ENCODE measurements at regions not wholly inside any gene's neighbourhood (a gene's known extent, or its start where the extent isn't known, plus 50 kb on each side); places are given as distances from the start of the nearest gene placed in this dataset.

GRCh38 chr18:46212398-46212797 lies 108.2 kb downstream of the HAUS1 start:
- no peaks in the 10 kb centered on the region for H3K36me3 ChIP-seq
- no peaks in the 10 kb centered on the region for H3K27me3 ChIP-seq
- no peaks in the 10 kb centered on the region for H3K4me1 ChIP-seq
- no peak for TF ChIP-seq CTCF (IDR thresholded peaks at IDR 0.05; ENCODE audit: low read depth, low read length)
- no peak for DNase-seq
- no peaks in the 10 kb centered on the region for H3K9me3 ChIP-seq
- H3K4me3 ChIP-seq (ENCODE audit: low read depth, low read length): no peak overlapping the region

- TF ChIP-seq CTCF (IDR thresholded peaks at IDR 0.05; ENCODE audit: low read depth, low read length): peak; percentile 35
- H3K9me3 ChIP-seq: no peaks in the 10 kb centered on the region
- DNase-seq: no peak
- H3K4me3 ChIP-seq (ENCODE audit: low read depth, low read length): no peak overlapping the region
- no peaks in the 10 kb centered on the region for H3K4me1 ChIP-seq
- H3K36me3 ChIP-seq: no peaks in the 10 kb centered on the region
- no peaks in the 10 kb centered on the region for H3K27me3 ChIP-seq
Measured at GRCh38 chr18:46213295-46213694, 109.1 kb downstream of the HAUS1 start.

- H3K9me3 ChIP-seq: no peaks in the 10 kb centered on the region
- no peaks in the 10 kb centered on the region for H3K4me1 ChIP-seq
- no peaks in the 10 kb centered on the region for H3K27me3 ChIP-seq
- H3K4me3 ChIP-seq (ENCODE audit: low read depth, low read length): no peak overlapping the region
- no peak for DNase-seq
- no peaks in the 10 kb centered on the region for H3K36me3 ChIP-seq
- no peak for TF ChIP-seq CTCF (IDR thresholded peaks at IDR 0.05; ENCODE audit: low read depth, low read length)
Measured at GRCh38 chr18:46214435-46214834, 110.2 kb downstream of the HAUS1 start.

GRCh38 chr18:46215902-46216723 lies 111.9 kb downstream of the HAUS1 start:
- H3K9me3 ChIP-seq: no peaks in the 10 kb centered on the region
- no peak for TF ChIP-seq CTCF (IDR thresholded peaks at IDR 0.05; ENCODE audit: low read depth, low read length)
- DNase-seq: no peak
- H3K4me3 ChIP-seq (ENCODE audit: low read depth, low read length): no peak overlapping the region
- H3K4me1 ChIP-seq: no peaks in the 10 kb centered on the region
- no peaks in the 10 kb centered on the region for H3K27me3 ChIP-seq
- H3K36me3 ChIP-seq: no peaks in the 10 kb centered on the region

GRCh38 chr18:46220116-46220515 lies 115.9 kb downstream of the HAUS1 start:
- H3K36me3 ChIP-seq: no peaks in the 10 kb centered on the region

More at GRCh38 chr18:46220116-46220515, 115.9 kb downstream of the HAUS1 start:
- Histone ChIP-seq H3K4me1 (peaks cover 4% of the 10 kb centered on the region), H3K27me3 (no peaks in the 10 kb centered on the region), H3K9me3 (no peaks in the 10 kb centered on the region), H3K4me3 (ENCODE audit: low read depth, low read length) (no peak overlapping the region)
- no peak for DNase-seq
- TF ChIP-seq CTCF (IDR thresholded peaks at IDR 0.05; ENCODE audit: low read depth, low read length): no peak

All from BE2C (cell line).